IMR-90 (cell line): ENCODE measurements at regions not wholly inside any gene's neighbourhood (a gene's known extent, or its start where the extent isn't known, plus 50 kb on each side); places are given as distances from the start of the nearest gene placed in this dataset.

Experiments used
- ATAC-seq: fragments of 200-7000 bp; cut with Tn5 transposase; 2 replicates; pipeline ENCODE4 v1.9.1; 2020; ENCODE audit warnings: low read depth, mild to moderate bottlenecking, moderate library complexity
- BruUV-seq: library from RNA; stranded (reverse); fragments of 400-500 nt; replicated peaks from 2 replicates; lab custom pipeline; 2021; lab: Mats Ljungman, UMichigan
- CTCF ChIA-PET: fragments of 300-600 bp; formaldehyde crosslinking; extraction: SDS; loops from one replicate; lab custom pipeline; 2021; ENCODE audit warnings: antibody characterized with exemption; lab: Yijun Ruan, JAX
- POLR2A ChIA-PET: fragments of 300-600 bp; sonication (Branson Sonifier 250); formaldehyde crosslinking; loops from one replicate; lab custom pipeline; 2022; ENCODE audit warnings: antibody characterized with exemption; ENCODE audit not compliant: unreplicated experiment; lab: Charles Lee
- DNase-seq: peaks from one replicate; pipeline ENCODE4 v3.0.0; 2013
- H2AFZ ChIP-seq: replicated peaks from 2 replicates; pipeline ENCODE3; 2013; ENCODE audit warnings: low read length, mild to moderate bottlenecking; ENCODE audit not compliant: poor library complexity
- H2AK5ac ChIP-seq: 2 replicates; pipeline ENCODE4 v1.6.1; 2013; ENCODE audit warnings: low read depth, low read length, inconsistent platforms
- H2AK9ac ChIP-seq: replicated peaks from 2 replicates; pipeline ENCODE3; 2013; ENCODE audit warnings: mild to moderate bottlenecking, low read depth, low read length, moderate library complexity; ENCODE audit not compliant: poor library complexity
- H2BK120ac ChIP-seq: 2 replicates; pipeline ENCODE4 v1.6.1; 2013; ENCODE audit warnings: low read depth, low read length, inconsistent platforms
- H2BK15ac ChIP-seq: 3 replicates; pipeline ENCODE4 v1.6.1; 2013; ENCODE audit warnings: low read depth, low read length, inconsistent platforms
- H2BK20ac ChIP-seq: 2 replicates; pipeline ENCODE4 v1.6.1; 2013; ENCODE audit warnings: low read depth, mild to moderate bottlenecking, inconsistent platforms, low read length, moderate library complexity
- H2BK5ac ChIP-seq: 2 replicates; pipeline ENCODE4 v1.6.1; 2013; ENCODE audit warnings: mild to moderate bottlenecking, low read depth, low read length, inconsistent platforms; ENCODE audit not compliant: poor library complexity, severe bottlenecking
- H3K14ac ChIP-seq: replicated peaks from 2 replicates; pipeline ENCODE4 v1.6.1; 2013; ENCODE audit warnings: low read depth, low read length, inconsistent platforms
- H3K18ac ChIP-seq: 2 replicates; pipeline ENCODE4 v1.6.1; 2013; ENCODE audit warnings: low read depth, low read length, control low read depth
- H3K23ac ChIP-seq: 2 replicates; pipeline ENCODE4 v1.6.1; 2013; ENCODE audit warnings: low read depth, low read length, inconsistent platforms
- H3K27ac ChIP-seq: 2 replicates; pipeline ENCODE4 v1.5.1; 2013; ENCODE audit warnings: mild to moderate bottlenecking, control low read depth, low read length; ENCODE audit not compliant: insufficient read depth
- H3K27me3 ChIP-seq: 2 replicates; pipeline ENCODE4 v1.6.1; 2013; ENCODE audit warnings: low read length; ENCODE audit not compliant: control insufficient read depth, insufficient read depth
- H3K36me3 ChIP-seq: 2 replicates; pipeline ENCODE4 v1.6.1; 2013; ENCODE audit warnings: low read length, mixed read lengths; ENCODE audit not compliant: control insufficient read depth, insufficient read depth
- H3K4ac ChIP-seq: 2 replicates; pipeline ENCODE4 v1.6.1; 2013; ENCODE audit warnings: low read depth, low read length, inconsistent platforms
- H3K4me1 ChIP-seq: 2 replicates; pipeline ENCODE4 v1.6.1; 2013; ENCODE audit warnings: low read length, mixed read lengths; ENCODE audit not compliant: control insufficient read depth, insufficient read depth
- H3K4me2 ChIP-seq: 2 replicates; pipeline ENCODE4 v1.6.1; 2013; ENCODE audit warnings: low read depth, mild to moderate bottlenecking, control low read depth, low read length, moderate library complexity
- H3K4me3 ChIP-seq: 2 replicates; pipeline ENCODE4 v1.5.1; 2013; ENCODE audit warnings: low read depth, mild to moderate bottlenecking, control low read depth, low read length, moderate library complexity; ENCODE audit not compliant: insufficient read depth
- H3K56ac ChIP-seq: 2 replicates; pipeline ENCODE4 v1.6.1; 2013; ENCODE audit warnings: low read length, inconsistent platforms; ENCODE audit not compliant: insufficient read depth; ENCODE audit errors: extremely low read depth
- H3K79me1 ChIP-seq, 2 experiments: 2 replicates each; pipeline ENCODE4 v1.6.1; 2013; ENCODE audit warnings: low read length in 2 of 2, inconsistent platforms in 1 of 2, low read depth in 1 of 2
- H3K9ac ChIP-seq: 2 replicates; pipeline ENCODE4 v1.6.1; 2013; ENCODE audit warnings: low read depth, low read length, control low read depth
- H3K9me1 ChIP-seq: 2 replicates; pipeline ENCODE4 v1.6.1; 2013; ENCODE audit warnings: low read length, inconsistent platforms; ENCODE audit not compliant: insufficient read depth
- H3K9me3 ChIP-seq: 2 replicates; pipeline ENCODE4 v1.6.1; 2013; ENCODE audit warnings: low read length; ENCODE audit not compliant: control insufficient read depth, insufficient read depth
- H4K20me1 ChIP-seq: 2 replicates; pipeline ENCODE4 v1.6.1; 2013; ENCODE audit warnings: low read length, inconsistent platforms; ENCODE audit not compliant: insufficient read depth
- H4K5ac ChIP-seq: 2 replicates; pipeline ENCODE4 v1.6.1; 2013; ENCODE audit warnings: mild to moderate bottlenecking, low read depth, low read length, control low read depth
- H4K8ac ChIP-seq, 2 experiments: 2 replicates each; pipeline ENCODE4 v1.6.1; 2013; ENCODE audit warnings: low read depth in 2 of 2, low read length in 2 of 2, control low read depth in 1 of 2, inconsistent platforms in 1 of 2
- H4K91ac ChIP-seq: 2 replicates; pipeline ENCODE4 v1.6.1; 2013; ENCODE audit warnings: low read depth, low read length, inconsistent platforms; ENCODE audit not compliant: insufficient read depth
- RAD21 ChIP-seq: IDR thresholded peaks from 2 replicates; pipeline ENCODE4 v1.6.1; 2012; ENCODE audit warnings: low read length, improper control_type of control experiment
- SMC3 ChIP-seq: fragments of 150-350 bp; IDR thresholded peaks from 2 replicates; pipeline ENCODE4 v1.6.1; 2016; ENCODE audit warnings: low read depth, mild to moderate bottlenecking, antibody characterized with exemption, low read length, moderate library complexity
- WGBS, 2 experiments: methylation state at CpG; one replicate each; pipeline versions ENCODE4 v1.1.5 to v1.1.7; 2013; ENCODE audit warnings: missing lambda C conversion rate in 2 of 2; ENCODE audit not compliant: insufficient read length in 1 of 2; ENCODE audit errors: extremely low coverage in 2 of 2; 5-methylcytosine and 5-hydroxymethylcytosine counted together
- dilution Hi-C: fragments of 300-500 bp; cut with HindIII; formaldehyde crosslinking; loops from one replicate; pipeline ENCODE4 v1.14.3; 2018; ENCODE audit warnings: low sequenced_read_pairs; ENCODE audit not compliant: unreplicated experiment
- in situ Hi-C: fragments of 300-500 bp; cut with MboI; formaldehyde crosslinking; loops from 3 replicates; pipeline ENCODE4 v1.14.3; 2019; ENCODE audit warnings: low sequenced_read_pairs, inconsistent platforms, mixed read lengths
- intact Hi-C: fragments of 100-400 bp; cut with micrococcal nuclease; formaldehyde crosslinking; loops from 2 replicates; pipeline ENCODE4 v1.10.0; 2022

GRCh38 chr2:224278531-224278930, 123.4 kb downstream of the FAM124B start:
- in situ Hi-C loops, result no loop called here
- POLR2A ChIA-PET, result no interaction called here
- BruUV-seq, result no TSS peak

More at GRCh38 chr2:224278531-224278930, 123.4 kb downstream of the FAM124B start:
- H3K9me3 ChIP-seq, result no peaks in the 10 kb centered on the region
- no peak overlapping the region for H3K18ac ChIP-seq
- H3K9me1 ChIP-seq, result 0 out of 2 replicates have a peak, but pooled peaks cover 4% of the 10 kb centered on the region
- peaks cover 4% of the 10 kb centered on the region; the same call in 1 of the 2 replicates for H3K27me3 ChIP-seq
- H4K91ac ChIP-seq, result no peak overlapping the region
- no peaks in the 10 kb centered on the region for H4K20me1 ChIP-seq
- no peak overlapping the region for H3K27ac ChIP-seq
- no peak overlapping the region for H3K56ac ChIP-seq
- no peak overlapping the region for H3K4me3 ChIP-seq
- ATAC-seq, result peak; percentile 60
- H3K9ac ChIP-seq, result no peak overlapping the region
- no peak overlapping the region for H2BK20ac ChIP-seq
- no peak overlapping the region for H2BK120ac ChIP-seq
- H3K36me3 ChIP-seq, result no peaks in the 10 kb centered on the region
- H3K14ac ChIP-seq, result no peak overlapping the region
- H4K8ac ChIP-seq, result no peak overlapping the region
- no peaks in the 10 kb centered on the region for H3K4me1 ChIP-seq
- no peaks in the 10 kb centered on the region for H3K79me1 ChIP-seq
- intact Hi-C loops (loop anchor here (5.0 kb wide), 1 partner anchor 136 kb away; no protein-coding TSS in a partner anchor), dilution Hi-C loops (no loop called here)
- WGBS, 2 experiments, result 80% methylated on average over 1 of the region's 3 CpGs; no CpG with 5 or more reads in 1 of the 2 experiments
- H2AFZ ChIP-seq, result no peak overlapping the region
- no peak overlapping the region for H3K23ac ChIP-seq
- peak overlapping the region; percentile 2; the same call in 1 of the 2 replicates for H2AK5ac ChIP-seq
- H4K5ac ChIP-seq, result no peak overlapping the region
- no peak overlapping the region for H3K4ac ChIP-seq
- no peak overlapping the region for H2AK9ac ChIP-seq
- TF ChIP-seq RAD21, result no peak; the same call in 1 of the 2 replicates
- 0 out of 2 replicates have a peak, but pooled peaks have one; percentile 15 for TF ChIP-seq SMC3
- H2BK15ac ChIP-seq, result no peak overlapping the region
- H3K4me2 ChIP-seq, result no peak overlapping the region
- CTCF ChIA-PET, result interaction anchor here (0.5 to 1.8 kb wide), 4 partner anchors 13 to 317 kb away, joined by 3 to 12 read pairs (median 4); no protein-coding TSS in a partner anchor
- DNase-seq, result peak; percentile 33
- H2BK5ac ChIP-seq, result no peak overlapping the region
